Heart left ventricle (tissue), 13 donors: ENCODE measurements at regions not wholly inside any gene's neighbourhood (a gene's known extent, or its start where the extent isn't known, plus 50 kb on each side); places are given as distances from the start of the nearest gene placed in this dataset.

Experiments used
- POLR2A ChIP-seq, 2 donors: fragments of 450-650 bp; IDR thresholded peaks; one replicate each; pipeline ENCODE4 v1.6.1; 2017; ENCODE audit warnings: antibody characterized with exemption in 2 of 2, mild to moderate bottlenecking in 2 of 2, moderate library complexity in 2 of 2
- TF ChIP-seq, protein P1 (sequence below), 12 donors: fragments of 200-600 bp; sonication (generic) in 4 of 12; IDR thresholded peaks; one replicate each; pipeline versions ENCODE4 v1.5.0 to v1.8.0; 2018 to 2022; ENCODE audit warnings: antibody characterized with exemption in 12 of 12, mild to moderate bottlenecking in 5 of 12
- donor health status: ischemic (EF 13 %, LVEDD 7.1; RV severe dilation, severe dysfunction).
- donor health status: DM: no; HTN: yes; CAD: no.
- donor health status: DM: no; HTN: no; CAD: no.
- donor health status: ischemic (EF 25% LVEDD 6.9; RV normal size, moderate dysfunction).
- donor health status: ischemic (EF 25% LVEDD 5.7; RV mildly dilated, moderate dysfunction).
- donor health status: ischemic (EF 35%, LVEDD 5.7; RV mildly dilated, moderate dysfunction).
- donor health status: nonischemic (EF 11% LVEDD 7.7; RV severe dilation, severe dysfunction).
- donor health status: DM: yes; HTN: yes; CAD: no.
- donor health status: PGD.
- donor health status: ischemic (EF 29% LVEDD 5.4; RV normal size, mild dysfunction).
- donor health status: nonischemic (EF 23%, LVEDD 6.1; RV moderate dilation, normal function).

DNA sequence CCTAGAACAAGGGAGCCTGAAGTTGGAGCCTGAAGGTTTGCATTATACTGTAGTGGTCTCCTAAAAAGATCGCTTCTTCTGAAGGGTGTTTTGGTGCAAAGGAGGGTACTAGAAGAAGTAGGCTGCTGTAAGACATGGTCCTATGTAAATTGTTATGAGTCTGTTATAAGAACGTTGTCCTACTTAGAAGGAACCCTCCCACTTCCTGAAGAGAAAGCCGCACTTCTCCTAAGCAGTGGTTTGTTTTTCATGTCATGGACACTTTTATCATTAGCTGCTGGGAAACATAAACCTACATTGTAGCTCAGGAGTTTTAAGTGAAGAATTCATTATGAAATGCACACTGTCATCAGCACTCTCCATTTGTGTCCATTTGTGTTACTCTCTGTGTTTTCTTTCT, 129.1 kb upstream of the ITGB1 start:
- TF ChIP-seq, protein P1, sequence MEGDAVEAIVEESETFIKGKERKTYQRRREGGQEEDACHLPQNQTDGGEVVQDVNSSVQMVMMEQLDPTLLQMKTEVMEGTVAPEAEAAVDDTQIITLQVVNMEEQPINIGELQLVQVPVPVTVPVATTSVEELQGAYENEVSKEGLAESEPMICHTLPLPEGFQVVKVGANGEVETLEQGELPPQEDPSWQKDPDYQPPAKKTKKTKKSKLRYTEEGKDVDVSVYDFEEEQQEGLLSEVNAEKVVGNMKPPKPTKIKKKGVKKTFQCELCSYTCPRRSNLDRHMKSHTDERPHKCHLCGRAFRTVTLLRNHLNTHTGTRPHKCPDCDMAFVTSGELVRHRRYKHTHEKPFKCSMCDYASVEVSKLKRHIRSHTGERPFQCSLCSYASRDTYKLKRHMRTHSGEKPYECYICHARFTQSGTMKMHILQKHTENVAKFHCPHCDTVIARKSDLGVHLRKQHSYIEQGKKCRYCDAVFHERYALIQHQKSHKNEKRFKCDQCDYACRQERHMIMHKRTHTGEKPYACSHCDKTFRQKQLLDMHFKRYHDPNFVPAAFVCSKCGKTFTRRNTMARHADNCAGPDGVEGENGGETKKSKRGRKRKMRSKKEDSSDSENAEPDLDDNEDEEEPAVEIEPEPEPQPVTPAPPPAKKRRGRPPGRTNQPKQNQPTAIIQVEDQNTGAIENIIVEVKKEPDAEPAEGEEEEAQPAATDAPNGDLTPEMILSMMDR (IDR thresholded peaks at IDR 0.05): no peak
- TF ChIP-seq POLR2A (IDR thresholded peaks at IDR 0.05): no peak
